Left forelimb (tissue), 1 donor: ENCODE measurements at regions not wholly inside any gene's neighbourhood (a gene's known extent, or its start where the extent isn't known, plus 50 kb on each side); places are given as distances from the start of the nearest gene placed in this dataset.
"Not testable (repeated sequence)": the region's sequence is repeated elsewhere in the genome, so short reads cannot be mapped to it uniquely, and the experiment has no call there.

Experiments used
- DNase-seq: peaks from one replicate; pipeline ENCODE4 v3.0.0-alpha.2; 2018; ENCODE audit warnings: low spot score

DNA sequence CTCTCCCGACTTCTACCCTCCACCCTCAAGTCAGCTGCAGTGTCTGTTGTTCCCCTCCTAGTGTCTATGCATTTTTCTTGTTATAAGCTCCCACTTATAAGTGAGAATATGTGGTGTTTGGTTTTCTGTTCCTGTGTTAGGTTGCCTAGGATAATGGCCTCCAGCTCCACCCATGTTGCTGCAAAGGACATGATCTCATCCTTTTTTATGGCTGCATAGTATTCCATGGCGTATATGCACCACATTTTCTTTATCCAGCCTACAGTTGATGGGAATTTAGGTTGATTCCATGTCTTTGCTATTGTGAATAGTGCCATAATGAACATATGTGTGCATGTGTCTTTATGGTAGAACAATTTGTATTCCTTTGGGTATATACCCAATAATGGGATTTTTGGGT lies 80.7 kb downstream of the SPTSSA start:
- not testable (repeated sequence) for DNase-seq

DNA sequence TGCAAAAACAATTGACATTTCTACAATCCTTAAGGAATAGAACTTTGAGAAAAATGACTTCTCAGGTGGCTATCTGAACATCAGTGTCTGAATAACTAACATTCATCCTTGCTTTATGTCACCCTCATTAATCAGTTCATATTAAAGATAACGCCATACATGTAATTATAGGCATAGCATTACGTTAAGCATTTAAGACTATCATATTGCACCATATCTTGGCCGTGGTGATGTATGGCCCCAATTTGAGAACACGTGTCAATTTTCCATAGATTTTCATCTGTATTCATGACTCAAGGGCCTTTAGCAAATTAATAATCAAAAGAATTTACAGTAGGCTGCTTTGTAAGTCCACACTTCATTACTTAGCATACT lies 81.6 kb downstream of the SPTSSA start:
- DNase-seq, result no peak

- no peak for DNase-seq
Measured at GRCh38 chr14:34379816-34380470, 82.1 kb downstream of the SPTSSA start.

DNA sequence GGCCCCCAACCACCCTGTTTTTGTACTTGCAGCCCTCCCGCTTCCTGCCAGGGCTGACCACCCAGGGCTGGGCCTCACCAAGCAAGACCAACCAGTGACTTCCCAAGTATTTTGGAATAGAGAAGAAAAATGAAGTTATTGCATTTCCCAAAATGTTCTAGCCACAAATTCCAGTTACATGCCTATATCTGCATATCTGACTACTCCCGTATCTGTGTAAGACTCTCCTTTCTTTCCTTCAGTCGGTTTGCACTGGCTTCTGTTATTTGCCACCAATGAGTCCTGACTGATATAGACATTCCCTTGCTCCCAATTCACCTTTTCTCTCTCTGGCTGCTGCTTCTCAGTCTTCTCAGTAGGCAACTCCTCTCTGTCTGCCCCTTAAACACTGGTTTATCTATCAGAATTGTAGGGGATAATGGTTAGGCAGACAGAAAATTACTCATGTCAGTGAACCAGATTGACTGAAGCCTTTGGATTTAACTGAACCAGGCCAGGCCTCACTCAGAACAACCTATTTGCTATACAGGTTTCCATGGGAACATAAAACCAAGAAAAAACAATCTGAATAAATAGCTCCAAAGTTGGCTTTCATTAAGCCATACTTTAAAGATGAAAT lies 85.3 kb downstream of the SPTSSA start:
- no peak for DNase-seq

GRCh38 chr14:34374998-34375740 lies 86.9 kb downstream of the SPTSSA start:
- no peak for DNase-seq

DNA sequence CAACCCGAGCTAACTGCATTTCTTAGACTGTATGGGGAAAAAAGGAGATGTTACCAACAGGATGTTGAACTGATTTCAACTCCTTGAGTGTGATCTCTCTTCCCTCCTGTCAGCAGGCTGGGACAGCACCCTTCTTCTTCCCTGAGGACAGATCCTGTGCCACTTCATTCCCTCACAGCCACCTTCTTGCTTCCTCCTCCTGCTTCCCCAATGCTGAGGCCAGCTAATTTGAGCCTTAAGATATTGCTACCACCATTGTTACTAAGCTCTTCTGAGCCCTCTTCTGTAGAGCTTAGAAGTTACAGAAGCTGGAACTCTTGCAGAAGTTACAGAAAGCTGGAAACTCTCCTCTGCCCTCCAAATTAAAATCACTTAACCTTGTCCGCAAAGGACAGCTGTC lies 88.8 kb downstream of the SPTSSA start:
- no peak for DNase-seq

GRCh38 chr14:34372786-34373185 lies 89.3 kb downstream of the SPTSSA start:
- DNase-seq, result no peak

DNA sequence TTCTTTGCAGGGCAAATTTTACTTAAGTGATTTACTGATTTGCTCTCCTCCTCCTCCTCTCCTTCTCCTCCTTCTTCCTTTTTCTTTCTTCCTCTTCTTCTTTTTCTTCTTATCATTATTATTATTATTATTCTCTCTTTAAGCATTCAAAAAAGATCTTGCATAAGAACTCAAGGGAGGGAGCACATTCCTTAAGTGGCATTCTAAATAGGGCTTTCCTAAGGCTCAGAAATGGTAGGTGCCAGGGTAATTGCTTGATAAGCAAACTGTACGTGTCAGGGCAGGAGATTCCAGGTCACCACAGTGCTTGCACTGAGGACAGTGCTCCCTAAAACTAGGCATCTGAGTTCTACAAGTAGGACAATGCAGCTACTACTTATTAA lies 92.4 kb downstream of the SPTSSA start:
- DNase-seq, result no peak

- DNase-seq, result no peak
Measured at GRCh38 chr14:34368971-34369647, 92.9 kb downstream of the SPTSSA start.

GRCh38 chr14:34368115-34368970 lies 93.7 kb downstream of the SPTSSA start:
- no peak for DNase-seq

GRCh38 chr14:34365309-34365915 lies 96.6 kb downstream of the SPTSSA start:
- DNase-seq, result no peak

- DNase-seq, result no peak
Measured at GRCh38 chr14:34364201-34364600, 97.8 kb downstream of the SPTSSA start.

DNA sequence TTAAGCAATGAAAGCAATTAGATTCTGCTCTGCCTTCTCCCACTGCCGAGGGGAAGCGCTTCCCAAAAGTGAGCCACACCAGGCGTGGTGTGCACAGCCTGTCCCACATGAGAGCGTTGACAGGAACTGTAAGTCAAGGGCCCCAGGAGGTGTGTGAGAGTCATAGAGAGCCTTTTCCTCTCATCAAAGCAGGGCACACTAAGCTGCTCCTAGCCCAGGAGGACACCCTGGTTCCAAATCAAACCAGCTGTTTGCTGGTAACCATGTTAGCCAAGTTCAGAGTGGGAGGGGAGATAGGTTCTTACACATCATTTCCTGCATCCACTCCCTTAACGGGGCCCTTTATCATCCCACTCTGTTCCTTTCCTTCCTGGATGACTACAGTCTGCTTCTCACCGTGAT lies 98.3 kb downstream of the SPTSSA start:
- no peak for DNase-seq

- DNase-seq, result no peak
Measured at GRCh38 chr14:34362641-34363251, 99.3 kb downstream of the SPTSSA start.

GRCh38 chr14:34361504-34362011 lies 100.5 kb downstream of the SPTSSA start:
- DNase-seq, result no peak

DNA sequence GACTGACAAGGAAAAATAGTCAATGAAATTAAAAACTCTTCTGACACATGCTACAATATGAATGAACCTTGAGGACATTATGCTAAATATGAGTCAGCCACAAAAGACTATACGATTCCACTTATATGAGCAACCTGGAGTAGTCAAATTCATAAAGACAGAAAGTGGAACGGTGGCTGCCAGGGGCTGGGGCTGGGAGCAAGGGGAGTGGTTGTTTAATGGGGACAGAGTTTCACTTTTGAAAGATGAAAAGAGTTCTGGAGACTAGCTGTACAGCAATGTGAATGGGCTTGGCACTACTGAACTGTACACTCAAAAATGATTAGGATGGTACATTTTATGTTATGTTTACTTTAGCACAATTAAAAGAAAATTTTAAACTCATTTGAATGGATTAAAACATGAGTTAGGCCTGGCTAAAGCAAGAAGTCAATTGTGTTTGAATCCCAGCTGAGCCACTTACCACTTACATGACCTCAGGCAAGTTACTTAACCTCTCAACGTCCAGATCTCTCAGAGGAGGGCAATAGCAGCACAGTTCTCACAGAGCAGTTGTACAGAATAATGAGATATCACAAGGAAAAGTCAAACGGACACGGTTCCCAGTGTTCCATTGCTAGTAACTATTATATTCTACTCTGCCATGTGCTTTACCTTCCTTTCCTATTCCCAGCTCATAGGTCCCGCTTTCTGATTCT lies 102.5 kb downstream of the SPTSSA start:
- no peak for DNase-seq

- DNase-seq, result no peak
Measured at GRCh38 chr14:34356264-34356654, 105.8 kb downstream of the SPTSSA start.

DNA sequence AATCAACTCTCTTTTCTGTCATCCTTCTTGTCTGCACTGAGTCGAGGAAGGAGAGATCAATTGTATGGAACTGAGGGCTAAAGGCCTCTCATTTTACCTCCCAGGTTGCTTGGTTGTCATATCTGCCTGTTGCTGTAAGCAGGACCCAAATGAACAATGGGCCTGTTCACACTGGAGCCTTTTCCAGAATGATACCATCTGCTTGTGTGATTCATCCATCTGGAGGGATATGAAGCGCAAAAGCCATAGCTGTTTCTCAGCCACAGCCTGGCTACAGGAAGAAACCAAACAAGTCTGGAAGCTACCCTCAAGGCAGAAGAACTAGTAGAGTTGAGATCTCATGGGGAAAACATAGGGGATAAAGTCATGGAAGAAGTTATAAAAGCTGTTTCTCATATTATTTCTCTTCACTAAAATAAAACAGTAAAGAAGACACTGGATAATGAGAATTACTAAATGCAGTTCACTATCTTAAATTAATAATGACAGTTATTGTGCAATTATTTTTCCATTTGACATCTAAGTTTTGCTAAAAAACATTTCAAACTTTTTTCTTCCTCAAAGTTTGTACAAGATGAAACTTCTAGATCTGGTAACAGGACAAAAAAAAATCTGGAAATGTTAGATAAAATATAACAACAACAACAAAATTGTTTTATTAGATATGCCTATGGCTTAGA lies 106.3 kb downstream of the SPTSSA start:
- no peak for DNase-seq

DNA sequence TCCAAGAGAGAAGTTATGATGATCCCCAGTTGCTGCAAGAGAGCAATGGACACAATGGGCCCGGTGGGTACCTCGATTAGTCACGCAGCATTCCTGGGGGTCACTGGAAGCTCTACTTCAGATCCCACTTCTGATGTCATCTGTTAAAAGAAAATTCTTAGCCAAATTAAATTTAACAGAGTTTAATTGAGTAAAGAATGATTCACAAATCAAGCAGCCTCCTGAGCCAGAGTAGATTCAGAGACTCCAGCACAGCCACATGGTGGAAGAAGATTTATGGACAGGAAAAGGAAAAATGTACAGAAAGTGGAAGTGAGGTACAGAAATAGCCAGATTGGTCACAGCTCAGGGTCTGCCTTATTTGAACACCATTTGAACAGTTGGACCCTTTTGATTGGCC lies 107.5 kb downstream of the SPTSSA start:
- DNase-seq, result no peak

GRCh38 chr14:34350903-34351302 lies 111.1 kb downstream of the SPTSSA start:
- DNase-seq, result no peak
